AG10803 (cell line): ENCODE measurements at regions not wholly inside any gene's neighbourhood (a gene's known extent, or its start where the extent isn't known, plus 50 kb on each side); places are given as distances from the start of the nearest gene placed in this dataset.
A peak's percentile ranks its signal among the peaks of the same experiment; 100 is the strongest.

Source experiments
- DNase-seq: peaks from one replicate; pipeline ENCODE4 v3.0.0; 2010; ENCODE audit warnings: low read depth
- H3K4me3 ChIP-seq: 2 replicates; pipeline ENCODE4 v1.5.1; 2011; ENCODE audit warnings: mild to moderate bottlenecking, low read length, control low read depth
- TF ChIP-seq, protein P1 (sequence below): conservative IDR thresholded peaks from 2 replicates; pipeline ENCODE4 v1.5.1; 2011; ENCODE audit warnings: mild to moderate bottlenecking, low read length, control low read depth, inconsistent platforms

DNA sequence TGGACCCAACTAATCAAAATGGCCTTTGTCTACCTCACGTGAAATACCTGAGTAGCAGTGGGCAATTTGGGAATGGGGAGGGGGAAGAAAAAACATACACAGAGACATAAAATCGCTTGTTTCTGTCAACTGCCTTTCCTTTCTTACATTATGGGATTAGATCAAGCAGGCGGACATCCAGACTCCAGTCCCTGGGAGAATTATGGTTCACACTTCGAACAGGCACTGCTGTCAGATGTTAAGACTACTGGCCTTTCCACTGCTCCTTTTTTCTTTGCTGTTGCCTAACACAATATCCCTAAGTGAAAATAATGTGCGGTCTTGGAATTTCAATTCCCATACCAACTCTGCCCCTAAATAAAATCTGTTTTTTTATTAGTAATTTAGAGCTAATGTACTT, 1719.7 kb upstream of the SLC10A2 start:
- H3K4me3 ChIP-seq: no peak overlapping the region
- TF ChIP-seq, protein P1, sequence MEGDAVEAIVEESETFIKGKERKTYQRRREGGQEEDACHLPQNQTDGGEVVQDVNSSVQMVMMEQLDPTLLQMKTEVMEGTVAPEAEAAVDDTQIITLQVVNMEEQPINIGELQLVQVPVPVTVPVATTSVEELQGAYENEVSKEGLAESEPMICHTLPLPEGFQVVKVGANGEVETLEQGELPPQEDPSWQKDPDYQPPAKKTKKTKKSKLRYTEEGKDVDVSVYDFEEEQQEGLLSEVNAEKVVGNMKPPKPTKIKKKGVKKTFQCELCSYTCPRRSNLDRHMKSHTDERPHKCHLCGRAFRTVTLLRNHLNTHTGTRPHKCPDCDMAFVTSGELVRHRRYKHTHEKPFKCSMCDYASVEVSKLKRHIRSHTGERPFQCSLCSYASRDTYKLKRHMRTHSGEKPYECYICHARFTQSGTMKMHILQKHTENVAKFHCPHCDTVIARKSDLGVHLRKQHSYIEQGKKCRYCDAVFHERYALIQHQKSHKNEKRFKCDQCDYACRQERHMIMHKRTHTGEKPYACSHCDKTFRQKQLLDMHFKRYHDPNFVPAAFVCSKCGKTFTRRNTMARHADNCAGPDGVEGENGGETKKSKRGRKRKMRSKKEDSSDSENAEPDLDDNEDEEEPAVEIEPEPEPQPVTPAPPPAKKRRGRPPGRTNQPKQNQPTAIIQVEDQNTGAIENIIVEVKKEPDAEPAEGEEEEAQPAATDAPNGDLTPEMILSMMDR: no peak
- DNase-seq: no peak

DNA sequence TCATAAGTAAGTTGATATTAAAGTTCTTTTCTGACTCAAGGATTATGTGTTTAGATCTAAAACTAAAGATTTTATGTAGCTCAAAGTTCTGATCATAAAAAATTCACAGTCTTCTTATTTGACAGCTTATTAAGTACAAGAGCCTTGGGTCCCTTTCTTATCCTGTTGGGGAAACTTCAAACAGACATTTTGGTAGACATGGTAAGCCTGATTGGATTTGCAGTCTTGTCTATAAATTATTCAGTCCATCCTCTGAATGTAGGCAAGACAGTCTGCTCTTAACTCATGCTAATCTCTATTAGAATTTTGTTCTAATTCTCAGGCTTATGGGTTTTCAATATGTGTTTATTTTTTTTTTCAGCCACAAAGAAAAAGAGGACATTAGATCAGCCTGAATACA, 1718.7 kb upstream of the SLC10A2 start:
- H3K4me3 ChIP-seq: no peak overlapping the region
- TF ChIP-seq, protein P1: no peak
- DNase-seq: no peak

DNA sequence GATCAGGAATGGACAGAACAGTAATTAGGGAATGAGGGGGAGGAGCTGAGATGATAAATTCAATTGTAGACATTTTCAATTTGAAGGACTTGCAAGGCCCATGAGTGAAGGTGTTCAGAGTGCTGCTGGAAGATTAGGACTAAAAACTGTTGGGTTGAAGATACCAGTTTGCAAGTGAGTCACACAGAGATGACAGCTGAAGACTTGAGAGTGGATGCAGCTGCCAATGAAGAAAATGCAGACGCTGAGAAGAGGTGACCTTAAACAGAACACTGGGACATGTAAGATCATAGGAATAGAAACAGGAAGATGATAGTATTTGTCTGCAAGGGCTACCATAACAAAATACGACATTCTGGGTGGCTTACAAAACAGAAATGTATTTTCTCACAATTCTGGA, 1716.5 kb upstream of the SLC10A2 start:
- TF ChIP-seq, protein P1: no peak
- no peak for DNase-seq
- H3K4me3 ChIP-seq: no peak overlapping the region

DNA sequence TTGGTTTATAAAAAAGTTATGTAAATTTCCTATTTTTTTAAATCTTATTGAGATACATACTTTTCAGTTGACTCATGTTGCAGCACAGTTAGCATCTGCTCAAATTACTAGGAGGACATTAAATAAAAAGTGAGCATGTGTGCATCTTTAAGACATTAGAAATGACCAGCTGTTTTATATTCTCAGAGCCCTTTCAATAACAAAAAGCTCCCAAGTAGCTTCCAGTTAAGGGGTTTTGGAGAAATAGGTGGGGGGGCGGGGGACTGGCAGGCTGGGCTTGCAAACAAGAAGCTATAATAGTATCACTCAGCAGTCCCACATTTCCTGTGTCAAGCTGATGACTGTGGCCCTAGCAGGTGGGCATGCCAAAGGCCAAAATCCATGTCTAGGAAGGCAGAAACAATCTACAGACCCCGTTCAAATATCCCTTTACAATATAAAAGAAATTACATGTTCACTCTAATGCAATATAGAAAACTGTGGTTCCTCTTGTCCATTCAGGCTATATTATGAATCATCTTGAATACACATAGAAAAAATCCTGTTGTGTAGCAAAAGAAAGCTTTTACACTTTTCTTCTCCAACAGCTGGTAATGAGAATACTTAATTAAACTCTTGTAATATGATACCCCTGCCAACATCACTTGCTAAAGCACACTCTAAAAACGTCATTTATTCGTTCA, 1713.2 kb upstream of the SLC10A2 start:
- no peak overlapping the region for H3K4me3 ChIP-seq
- TF ChIP-seq, protein P1: no peak
- no peak for DNase-seq

DNA sequence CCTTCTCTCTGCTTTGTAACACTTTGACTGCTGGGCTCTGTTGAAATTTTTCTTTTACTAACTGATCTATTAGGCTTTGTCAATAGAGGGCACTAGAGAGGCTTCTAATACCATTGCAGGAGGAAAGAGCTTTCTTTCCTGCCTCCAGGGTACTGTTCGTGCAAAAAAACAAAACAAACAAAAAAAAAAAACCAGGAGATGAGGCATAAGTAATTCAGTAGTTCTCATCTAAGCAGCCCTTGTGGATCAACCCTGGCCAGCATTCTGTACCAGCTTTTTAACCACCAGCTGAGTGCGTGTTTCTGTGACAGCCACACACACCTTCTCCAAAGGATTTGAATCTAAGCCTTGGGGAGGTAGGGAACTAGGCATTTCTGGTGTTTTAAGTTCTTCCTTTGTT, 1707.6 kb upstream of the SLC10A2 start:
- TF ChIP-seq, protein P1: peak; percentile 63
- DNase-seq: peak; percentile 19
- no peak overlapping the region for H3K4me3 ChIP-seq

DNA sequence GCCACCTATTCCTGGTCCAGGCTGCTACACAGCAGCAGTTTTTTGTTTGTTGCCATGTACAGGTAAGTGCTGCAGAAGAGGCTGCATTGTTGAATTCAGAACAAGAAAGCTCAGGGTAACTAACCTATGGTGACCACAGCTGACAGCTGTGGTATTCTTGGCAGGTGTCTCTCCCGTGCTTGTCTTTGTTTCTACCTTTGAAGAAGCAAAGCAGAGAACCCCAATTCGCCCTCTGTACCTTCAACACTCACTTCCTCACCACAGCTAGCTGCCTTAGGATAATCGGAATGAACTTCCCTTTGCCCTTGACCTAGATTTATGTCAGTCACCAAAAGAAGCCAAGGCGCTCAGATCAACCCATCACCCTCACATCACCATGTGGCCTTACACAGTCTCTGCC, 1703.3 kb upstream of the SLC10A2 start:
- TF ChIP-seq, protein P1: no peak

DNA sequence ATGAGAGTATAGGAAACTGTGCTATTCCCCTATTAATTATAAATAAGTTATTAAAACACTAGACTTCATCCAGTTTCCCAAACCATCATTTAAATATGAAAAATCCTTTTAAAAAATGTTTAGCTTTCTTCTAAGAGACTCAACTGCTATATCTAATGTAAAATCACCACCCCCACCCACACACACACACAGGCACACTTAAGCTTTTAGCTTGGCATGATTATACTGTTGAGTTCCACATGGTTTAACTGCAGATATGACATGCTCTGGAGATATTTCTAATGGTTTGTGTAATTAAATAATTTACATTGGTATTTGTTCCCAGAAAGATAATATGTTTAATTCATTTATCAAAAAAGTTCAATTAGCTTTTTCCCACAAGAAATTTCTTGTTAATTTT, 1700.1 kb upstream of the SLC10A2 start:
- TF ChIP-seq, protein P1: no peak
- DNase-seq: no peak
- H3K4me3 ChIP-seq: no peak overlapping the region

More for the DNA sequence above, 1703.3 kb upstream of the SLC10A2 start:
- no peak for DNase-seq
- no peak overlapping the region for H3K4me3 ChIP-seq
